GM04503 (cell line): ENCODE measurements at regions not wholly inside any gene's neighbourhood (a gene's known extent, or its start where the extent isn't known, plus 50 kb on each side); places are given as distances from the start of the nearest gene placed in this dataset.

ENCODE experiments used
- DNase-seq: peaks from one replicate; pipeline ENCODE4 v3.0.0-alpha.2; 2012; ENCODE audit warnings: low read depth

GRCh38 chr13:47511647-47512046, 489.4 kb downstream of the SUCLA2 start:
- DNase-seq = no peak

GRCh38 chr13:47508527-47509228, 492.4 kb downstream of the SUCLA2 start:
- no peak for DNase-seq

DNA sequence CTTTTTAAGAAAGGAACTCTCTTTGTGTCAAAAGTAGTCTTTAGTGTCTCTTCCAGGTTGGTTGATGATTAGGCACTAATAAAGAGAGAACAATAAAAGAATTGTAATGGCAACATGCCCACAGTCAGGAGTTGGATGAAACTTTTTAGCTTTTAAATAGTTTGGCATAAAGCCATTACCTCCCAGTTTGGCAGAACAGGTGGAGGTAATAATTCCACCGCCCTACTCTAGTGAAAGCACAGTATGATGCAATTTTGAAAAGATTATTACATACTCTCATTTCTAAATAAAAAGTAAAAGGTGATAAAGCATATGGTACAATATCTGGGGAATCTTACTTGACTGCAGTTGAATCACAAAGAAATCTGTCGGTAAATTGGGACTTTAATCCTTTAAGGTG, 497.6 kb downstream of the SUCLA2 start:
- no peak for DNase-seq

- no peak for DNase-seq
Observed at GRCh38 chr13:47502166-47502565, 498.9 kb downstream of the SUCLA2 start.

GRCh38 chr13:47499358-47500150, 501.5 kb downstream of the SUCLA2 start:
- DNase-seq = peak; percentile 65

GRCh38 chr13:47484548-47484947, 516.5 kb downstream of the SUCLA2 start:
- peak; percentile 58 for DNase-seq

DNA sequence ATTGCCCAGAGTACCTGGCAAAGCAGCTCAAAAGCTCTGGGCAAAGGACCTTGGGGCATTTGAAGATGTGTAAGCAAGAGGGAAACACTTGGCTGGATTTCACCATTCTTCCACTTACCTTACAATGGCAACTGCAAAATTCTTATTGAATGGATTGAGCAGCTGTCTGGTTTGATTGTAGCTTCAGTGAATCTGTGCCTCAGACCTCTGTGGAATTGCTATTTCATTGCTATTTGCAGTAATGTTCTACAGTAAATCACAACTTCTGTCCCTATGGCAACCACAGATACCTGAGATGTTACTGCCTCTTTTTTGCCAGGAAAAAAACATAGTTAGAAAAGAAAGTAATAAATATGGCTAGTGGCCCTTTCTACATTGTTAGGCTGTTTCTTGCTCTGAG, 519.5 kb downstream of the SUCLA2 start:
- no peak for DNase-seq

- no peak for DNase-seq
Observed at GRCh38 chr13:47480951-47481350, 520.1 kb downstream of the SUCLA2 start.

GRCh38 chr13:47480121-47480520, 521.0 kb downstream of the SUCLA2 start:
- DNase-seq = peak; percentile 58

- DNase-seq = no peak
Observed at GRCh38 chr13:47478985-47479384, 522.1 kb downstream of the SUCLA2 start.

DNA sequence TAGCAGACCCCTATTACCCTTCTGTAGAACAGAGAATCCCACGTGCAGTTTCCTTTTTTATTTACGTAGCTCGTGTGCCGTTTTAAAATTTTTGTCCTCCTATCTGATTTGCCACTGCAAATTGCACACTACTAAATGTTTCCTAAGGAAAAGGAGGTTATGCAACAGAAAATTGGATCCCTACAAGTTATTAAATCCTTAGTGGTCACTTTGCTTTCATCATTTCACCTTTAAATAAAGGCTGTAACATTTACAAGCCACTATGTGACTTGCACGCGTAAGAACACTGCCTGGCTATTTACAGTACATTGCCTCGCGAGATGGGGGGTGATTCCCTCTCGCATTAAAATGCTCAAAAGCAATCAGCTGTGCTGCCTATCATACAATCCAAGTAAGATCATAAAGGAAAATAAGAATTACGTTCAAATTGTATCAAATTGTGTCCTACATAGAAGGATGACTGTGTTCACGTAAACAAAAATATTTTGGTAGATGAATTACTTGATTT, 525.6 kb downstream of the SUCLA2 start:
- DNase-seq = no peak

DNA sequence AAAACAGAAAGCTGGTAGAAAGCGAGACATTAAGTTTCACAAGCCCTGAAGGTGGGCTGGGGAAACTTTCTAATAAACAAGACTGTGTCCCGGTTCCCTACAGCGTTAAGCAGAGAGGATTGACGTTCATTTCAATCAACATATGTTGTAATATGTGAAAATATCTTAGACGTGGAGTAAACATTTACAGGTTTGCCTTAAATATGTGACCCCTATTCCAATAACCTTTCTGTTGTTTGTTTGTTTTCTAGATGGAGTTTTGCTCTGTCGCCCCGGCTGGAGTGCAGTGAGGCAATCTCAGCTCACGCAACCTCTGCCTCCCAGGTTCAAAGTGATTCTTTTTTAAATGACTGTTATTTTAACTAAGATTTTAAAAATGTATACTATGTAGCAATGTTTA, 526.2 kb downstream of the SUCLA2 start:
- DNase-seq = no peak

DNA sequence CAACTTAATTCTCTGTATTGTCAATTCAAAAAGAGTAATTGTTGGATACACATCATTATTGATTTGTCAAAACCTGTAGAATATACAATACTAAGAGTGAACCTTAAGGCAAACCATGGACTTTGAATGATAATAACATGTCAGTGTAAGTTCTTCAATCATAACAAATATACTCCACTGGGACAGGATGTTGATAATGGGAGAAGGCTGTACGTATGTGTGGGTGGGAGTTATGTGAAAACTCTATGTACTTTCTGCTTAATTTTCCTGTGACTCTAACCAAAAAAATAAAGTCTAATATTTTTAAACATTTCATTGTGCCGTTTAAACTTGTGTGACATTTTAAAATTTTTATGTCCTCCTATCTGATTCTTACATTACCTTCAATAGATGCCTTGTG, 526.7 kb downstream of the SUCLA2 start:
- no peak for DNase-seq

DNA sequence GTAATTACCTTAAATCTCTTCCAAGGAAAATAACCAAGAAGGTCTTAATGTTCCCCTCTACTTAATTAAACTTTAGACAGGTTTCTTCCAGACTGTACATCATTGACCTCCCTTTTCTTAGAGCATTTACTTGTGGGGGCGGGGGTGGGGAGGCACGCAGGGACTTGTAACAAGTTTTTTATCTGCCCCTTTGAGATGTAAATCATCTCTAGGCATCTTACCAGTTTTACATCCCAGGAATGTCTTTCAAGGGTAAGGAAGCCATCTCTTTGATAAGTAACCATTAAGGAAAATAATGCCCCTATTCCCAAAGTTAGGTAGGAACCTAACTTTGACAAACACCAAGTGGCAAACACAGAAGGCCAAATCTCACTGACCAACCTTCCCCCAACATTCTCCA, 528.6 kb downstream of the SUCLA2 start:
- no peak for DNase-seq

GRCh38 chr13:47463726-47464125, 537.3 kb downstream of the SUCLA2 start:
- DNase-seq = no peak

GRCh38 chr13:47463002-47463401, 538.1 kb downstream of the SUCLA2 start:
- DNase-seq = no peak

DNA sequence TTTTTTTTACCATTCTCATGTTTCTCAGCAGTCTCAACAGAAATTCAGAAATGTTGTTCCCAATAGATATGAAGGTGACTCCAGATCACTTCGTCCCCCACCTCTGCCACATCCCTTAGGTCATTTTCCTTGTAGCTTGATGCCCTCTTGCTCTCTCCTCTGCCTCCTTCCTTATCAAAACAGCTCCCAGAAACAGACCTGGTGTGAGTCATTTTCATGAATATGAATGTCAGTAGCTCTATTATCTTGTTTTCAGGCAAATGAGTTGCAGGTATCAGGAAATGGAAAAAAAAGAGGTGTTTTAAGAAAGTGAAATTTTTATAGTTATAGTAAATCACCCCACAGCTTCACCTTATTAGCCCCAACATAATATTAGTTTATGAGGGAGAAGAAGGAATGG, 539.3 kb downstream of the SUCLA2 start:
- DNase-seq = no peak

DNA sequence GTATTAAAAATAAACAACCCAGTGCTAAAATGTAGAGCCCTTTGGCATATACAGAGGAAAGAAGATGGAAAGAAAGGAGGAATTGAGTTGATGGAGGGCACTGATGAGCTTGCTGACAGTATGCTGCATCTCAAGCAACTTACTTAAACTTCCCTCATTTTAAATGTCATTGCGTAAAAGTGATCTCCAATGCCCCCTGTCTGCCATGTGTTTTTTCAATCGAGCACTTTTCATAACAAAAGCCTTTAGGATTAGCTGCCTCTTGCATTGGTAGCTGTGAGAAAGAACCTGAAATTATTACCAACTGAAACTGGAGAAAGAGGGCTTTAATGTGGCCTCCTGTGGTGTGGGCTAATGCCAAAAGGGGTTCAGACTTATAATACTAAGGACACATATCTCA, 541.6 kb downstream of the SUCLA2 start:
- DNase-seq = no peak

DNA sequence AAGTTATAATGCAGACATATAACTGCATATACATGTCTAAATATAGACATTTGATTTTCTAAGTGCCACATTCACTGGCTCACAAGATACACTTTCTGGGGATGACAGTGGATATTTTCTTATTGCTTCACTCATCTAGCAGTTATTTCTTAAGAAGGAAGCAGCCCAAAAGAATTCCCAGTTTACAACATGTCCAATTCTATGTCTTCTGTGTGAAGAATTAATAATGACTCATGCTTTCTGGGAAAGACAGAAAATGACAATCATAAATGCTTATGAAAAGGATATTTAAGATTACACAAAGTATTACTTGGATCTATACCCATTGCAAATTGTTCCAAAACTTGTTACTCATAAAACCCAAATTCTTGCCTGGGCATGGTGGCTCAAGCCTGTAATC, 543.4 kb downstream of the SUCLA2 start:
- DNase-seq = peak; percentile 52

DNA sequence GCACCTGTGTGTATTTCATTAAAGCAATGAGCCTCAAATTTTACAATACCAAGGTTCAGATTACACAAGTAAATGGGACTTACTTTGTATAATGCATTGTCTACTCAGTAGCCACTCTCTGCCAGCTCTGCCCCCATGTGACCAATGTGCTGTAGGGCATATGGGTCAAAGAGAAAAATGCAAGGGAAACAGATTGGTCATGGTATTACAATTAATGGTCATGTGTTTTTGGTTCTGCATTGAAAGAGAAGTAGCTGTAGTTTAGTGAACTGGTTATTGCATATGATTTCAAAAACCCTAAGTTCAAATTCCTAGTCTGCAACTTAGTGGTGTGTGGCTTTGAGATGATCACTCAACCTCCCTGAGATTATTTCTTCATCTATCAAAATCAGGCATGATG, 545.4 kb downstream of the SUCLA2 start:
- DNase-seq = no peak

GRCh38 chr13:47454986-47455385, 546.1 kb downstream of the SUCLA2 start:
- peak; percentile 28 for DNase-seq

DNA sequence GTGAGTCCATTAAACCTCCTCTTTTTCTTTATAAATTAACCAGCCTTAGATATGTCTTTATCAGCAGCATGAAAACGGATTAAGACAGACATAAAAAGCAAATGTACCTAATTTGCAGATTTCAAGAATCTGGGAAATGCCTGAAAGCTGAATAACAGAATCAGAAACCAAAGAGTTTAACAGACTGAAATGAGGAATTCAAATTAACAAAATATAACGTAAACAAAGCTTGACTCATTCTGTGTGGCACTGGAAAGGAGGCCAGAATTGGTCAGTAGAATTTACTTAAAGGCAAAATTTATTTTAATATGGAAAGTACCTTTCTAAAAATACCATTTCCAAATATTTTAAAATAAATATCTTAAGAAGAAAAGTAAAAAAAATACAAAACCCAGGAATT, 540.6 kb upstream of the HTR2A start:
- no peak for DNase-seq

- no peak for DNase-seq
Observed at GRCh38 chr13:47433461-47434005, 536.7 kb upstream of the HTR2A start.
